ENCODE measurements at regions not wholly inside any gene's neighbourhood (a gene's known extent, or its start where the extent isn't known, plus 50 kb on each side); places are given as distances from the start of the nearest gene placed in this dataset.
"Not testable (repeated sequence)": the region's sequence is repeated elsewhere in the genome, so short reads cannot be mapped to it uniquely, and the experiment has no call there.

DNA sequence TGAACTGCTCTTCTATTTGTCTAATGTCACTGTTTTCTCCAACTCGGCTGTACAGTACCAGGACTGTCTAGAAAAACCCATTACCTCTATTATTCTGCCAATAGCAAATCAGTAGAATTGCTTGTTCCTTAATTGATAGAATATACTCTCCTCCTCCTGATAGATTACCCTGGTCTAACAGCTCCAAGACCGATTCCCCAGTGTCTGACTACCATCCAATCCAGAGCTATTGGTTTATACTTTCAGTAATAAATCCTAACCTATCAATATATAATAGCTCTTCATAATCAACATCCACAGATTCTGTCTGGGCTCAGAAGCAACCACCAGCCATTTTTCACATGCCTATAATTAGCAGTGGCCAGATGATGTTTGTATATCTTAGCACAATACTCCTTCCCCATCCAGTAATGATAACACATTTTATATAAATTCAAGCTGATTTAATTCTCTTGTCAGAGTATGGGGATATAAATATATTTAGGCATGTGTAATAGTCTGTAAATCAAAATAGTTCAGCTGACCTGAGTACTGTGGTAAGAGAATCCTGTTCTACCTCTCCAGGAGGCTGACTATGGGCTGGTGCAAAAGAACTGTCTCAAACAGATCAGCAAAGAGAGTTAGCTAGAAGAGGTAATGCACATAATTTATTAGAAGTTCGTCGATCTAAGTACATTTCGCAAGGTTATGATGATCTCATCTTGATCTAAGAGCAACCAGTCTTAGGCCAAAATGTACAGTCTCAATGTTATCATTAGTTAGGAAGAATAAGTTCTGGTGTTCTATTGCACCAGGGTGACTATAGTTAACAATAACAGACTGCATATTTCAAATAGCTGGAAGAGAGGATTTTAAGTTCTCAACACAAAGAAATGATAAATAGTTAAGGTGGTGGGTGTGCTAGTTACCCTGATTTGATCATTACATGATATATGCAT, 193.4 kb downstream of the SHOX2 start:
- ATAC-seq (no peak), DNase-seq (no peak)
- no peaks in the 10 kb centered on the region for H3K9me3 ChIP-seq
- peaks cover 0 to 3% (median 0%) of the 10 kb centered on the region in 3 donors for H3K27me3 ChIP-seq (ENCODE audit: insufficient read depth in 3 of 3, low read length in 2 of 3)
- intact Hi-C loops (cut with DNase I): loop anchor here in 1 of 2 donors (5.0 kb wide), 1 partner anchor 290 kb away; no protein-coding TSS in a partner anchor
- TF ChIP-seq, protein P1, sequence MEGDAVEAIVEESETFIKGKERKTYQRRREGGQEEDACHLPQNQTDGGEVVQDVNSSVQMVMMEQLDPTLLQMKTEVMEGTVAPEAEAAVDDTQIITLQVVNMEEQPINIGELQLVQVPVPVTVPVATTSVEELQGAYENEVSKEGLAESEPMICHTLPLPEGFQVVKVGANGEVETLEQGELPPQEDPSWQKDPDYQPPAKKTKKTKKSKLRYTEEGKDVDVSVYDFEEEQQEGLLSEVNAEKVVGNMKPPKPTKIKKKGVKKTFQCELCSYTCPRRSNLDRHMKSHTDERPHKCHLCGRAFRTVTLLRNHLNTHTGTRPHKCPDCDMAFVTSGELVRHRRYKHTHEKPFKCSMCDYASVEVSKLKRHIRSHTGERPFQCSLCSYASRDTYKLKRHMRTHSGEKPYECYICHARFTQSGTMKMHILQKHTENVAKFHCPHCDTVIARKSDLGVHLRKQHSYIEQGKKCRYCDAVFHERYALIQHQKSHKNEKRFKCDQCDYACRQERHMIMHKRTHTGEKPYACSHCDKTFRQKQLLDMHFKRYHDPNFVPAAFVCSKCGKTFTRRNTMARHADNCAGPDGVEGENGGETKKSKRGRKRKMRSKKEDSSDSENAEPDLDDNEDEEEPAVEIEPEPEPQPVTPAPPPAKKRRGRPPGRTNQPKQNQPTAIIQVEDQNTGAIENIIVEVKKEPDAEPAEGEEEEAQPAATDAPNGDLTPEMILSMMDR (IDR thresholded peaks at IDR 0.05): no peak
- no peaks in the 10 kb centered on the region for H3K36me3 ChIP-seq (ENCODE audit: insufficient read depth in 1 of 2, low read depth in 1 of 2)
- no peaks in the 10 kb centered on the region for H3K4me1 ChIP-seq
- H3K4me3 ChIP-seq: no peak overlapping the region
- H3K27ac ChIP-seq: no peak overlapping the region
- WGBS, 3 donors: 79 to 90% (median 85%) methylated on average over 5 of the region's 5 CpGs

DNA sequence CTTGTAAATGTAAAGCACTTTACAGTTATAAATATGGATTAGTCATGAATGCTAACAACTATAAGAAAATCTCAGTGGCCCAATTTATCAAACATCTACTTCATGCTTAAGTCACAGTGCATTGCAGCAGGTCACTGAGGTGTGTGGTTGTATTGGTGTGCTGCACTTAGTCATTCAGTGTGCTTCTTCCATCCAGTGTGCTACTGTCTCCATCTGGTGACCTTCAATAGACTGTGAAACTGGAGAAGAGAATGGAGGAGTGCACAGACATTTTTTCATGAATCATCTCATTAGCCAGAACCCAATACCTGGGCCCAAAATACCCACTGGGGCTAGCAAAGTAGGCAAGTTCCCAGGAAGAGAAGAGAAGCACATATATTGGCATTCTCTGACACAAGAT, 199.6 kb downstream of the SHOX2 start:
- ATAC-seq (peak in 3 of 4 donors; percentile 48 to 73 (median 51)), DNase-seq (no peak)
- no peaks in the 10 kb centered on the region for H3K4me1 ChIP-seq
- no peaks in the 10 kb centered on the region for H3K36me3 ChIP-seq (ENCODE audit: insufficient read depth in 1 of 2, low read depth in 1 of 2)
- no peak overlapping the region for H3K4me3 ChIP-seq
- TF ChIP-seq, protein P1 (IDR thresholded peaks at IDR 0.05): no peak
- H3K27me3 ChIP-seq (ENCODE audit: insufficient read depth in 3 of 3, low read length in 2 of 3): peaks cover 0 to under 1% (median 0%) of the 10 kb centered on the region in 3 donors
- H3K9me3 ChIP-seq: no peaks in the 10 kb centered on the region
- intact Hi-C loops (cut with DNase I): loop anchor here in 1 of 2 donors (5.0 kb wide), 1 partner anchor 289 kb away; no protein-coding TSS in a partner anchor
- H3K27ac ChIP-seq: no peak overlapping the region

DNA sequence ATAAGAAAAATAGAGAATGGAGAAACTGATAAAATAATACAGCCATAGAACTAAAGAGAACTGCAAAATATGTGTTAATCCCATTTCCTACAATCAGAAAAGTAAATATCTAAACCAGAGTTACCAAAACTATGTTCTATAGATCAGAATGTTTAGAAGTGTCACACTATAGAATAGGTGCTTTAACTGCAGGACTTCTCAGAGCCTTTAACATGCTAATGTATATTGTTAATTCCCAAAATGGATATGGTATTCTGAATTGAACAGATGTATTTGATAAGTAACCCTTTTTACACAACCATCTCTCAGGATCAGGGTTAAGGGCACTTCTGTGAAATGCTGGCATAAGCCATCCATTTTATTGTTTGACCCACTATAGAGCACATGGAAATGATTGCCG, 200.3 kb downstream of the SHOX2 start:
- no peak for DNase-seq
- TF ChIP-seq, protein P1 (IDR thresholded peaks at IDR 0.05): no peak
- intact Hi-C loops (cut with DNase I): loop anchor here in 1 of 2 donors (5.0 kb wide), 1 partner anchor 289 kb away; no protein-coding TSS in a partner anchor
- WGBS, 3 donors: 78 to 86% (median 83%) methylated on average over 1 of the region's 1 CpG
- Histone ChIP-seq H3K36me3 (ENCODE audit: insufficient read depth in 1 of 2, low read depth in 1 of 2) (no peaks in the 10 kb centered on the region), H3K9me3 (no peaks in the 10 kb centered on the region), H3K4me1 (no peaks in the 10 kb centered on the region), H3K4me3 (no peak overlapping the region), H3K27ac (no peak overlapping the region), H3K27me3 (ENCODE audit: insufficient read depth in 3 of 3, low read length in 2 of 3) (no peaks in the 10 kb centered on the region)
- ATAC-seq: no peak

DNA sequence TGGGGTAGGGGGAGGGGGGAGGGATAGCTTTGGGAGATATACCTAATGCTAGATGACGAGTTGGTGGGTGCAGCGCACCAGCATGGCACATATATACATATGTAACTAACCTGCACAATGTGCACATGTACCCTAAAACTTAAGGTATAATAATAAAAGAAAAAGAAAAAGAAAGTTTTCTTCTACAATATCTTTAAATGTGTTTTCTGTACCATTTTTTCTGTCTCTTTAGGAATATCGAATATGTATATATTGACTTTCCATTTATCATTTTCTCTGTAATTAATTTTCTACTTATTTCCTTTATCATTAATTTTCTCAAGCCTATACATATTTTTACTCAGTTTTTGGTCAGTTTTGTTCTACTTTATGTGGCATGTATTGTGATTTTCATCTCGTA, 203.5 kb downstream of the SHOX2 start:
- H3K9me3 ChIP-seq; H3K4me3 ChIP-seq; intact Hi-C loops (cut with DNase I); H3K27me3 ChIP-seq (ENCODE audit: insufficient read depth in 3 of 3, low read length in 2 of 3); H3K36me3 ChIP-seq (ENCODE audit: insufficient read depth in 1 of 2, low read depth in 1 of 2); H3K27ac ChIP-seq; DNase-seq; H3K4me1 ChIP-seq; ATAC-seq: not testable (repeated sequence)
- 79 to 86% (median 85%) methylated on average over 4 of the region's 4 CpGs for WGBS, 3 donors

DNA sequence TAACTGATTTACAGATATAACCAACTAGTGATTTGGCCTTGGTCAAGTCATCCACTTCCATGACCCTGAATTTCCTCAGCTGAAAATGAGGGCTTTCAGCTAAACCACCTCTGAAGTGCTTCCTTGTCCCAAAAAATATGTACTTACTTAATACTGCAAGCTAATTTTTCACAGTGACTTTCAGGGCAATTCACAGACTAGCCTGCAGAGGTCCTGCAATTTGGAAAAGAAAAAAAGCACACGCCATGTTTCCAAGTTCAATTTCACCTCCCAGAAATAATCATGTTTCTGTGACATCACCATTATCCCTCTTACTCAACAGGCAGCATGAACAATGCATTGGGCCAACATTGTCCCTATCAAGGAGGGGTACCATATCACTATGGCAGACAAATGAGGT, 218.2 kb downstream of the SHOX2 start:
- Histone ChIP-seq H3K4me1 (no peaks in the 10 kb centered on the region), H3K4me3 (no peak overlapping the region), H3K36me3 (ENCODE audit: insufficient read depth in 1 of 2, low read depth in 1 of 2) (no peaks in the 10 kb centered on the region), H3K9me3 (no peaks in the 10 kb centered on the region), H3K27ac (no peak overlapping the region), H3K27me3 (ENCODE audit: insufficient read depth in 3 of 3, low read length in 2 of 3) (no peaks in the 10 kb centered on the region)
- intact Hi-C loops (cut with DNase I): no loop called here
- TF ChIP-seq, protein P1 (IDR thresholded peaks at IDR 0.05): no peak
- DNase-seq (no peak), ATAC-seq (no peak)
- WGBS, 3 donors: 64 to 74% (median 66%) methylated on average over 1 of the region's 1 CpG

All from psoas muscle (tissue), 7 donors.